Smooth muscle cell of the brain vasculature (primary cell): ENCODE measurements at regions not wholly inside any gene's neighbourhood (a gene's known extent, or its start where the extent isn't known, plus 50 kb on each side); places are given as distances from the start of the nearest gene placed in this dataset.
"Not testable (repeated sequence)": the region's sequence is repeated elsewhere in the genome, so short reads cannot be mapped to it uniquely, and the experiment has no call there.

Source experiments
- DNase-seq: peaks from one replicate; pipeline ENCODE4 v3.0.0-alpha.2; 2012; ENCODE audit warnings: low read depth, low spot score

- DNase-seq, result no peak
Measured at GRCh38 chr13:68813180-68813796, 1294.3 kb upstream of the ATXN8OS start.

- no peak for DNase-seq
Measured at GRCh38 chr13:68810660-68811059, 1297.0 kb upstream of the ATXN8OS start.

- no peak for DNase-seq
Measured at GRCh38 chr13:68808456-68808855, 1299.2 kb upstream of the ATXN8OS start.

- no peak for DNase-seq
Measured at GRCh38 chr13:68806125-68806524, 1301.5 kb upstream of the ATXN8OS start.

GRCh38 chr13:68784275-68784674, 1323.4 kb upstream of the ATXN8OS start:
- no peak for DNase-seq

- DNase-seq, result no peak
Measured at GRCh38 chr13:68759617-68760016, 1348.0 kb upstream of the ATXN8OS start.

GRCh38 chr13:68749796-68750195, 1357.8 kb upstream of the ATXN8OS start:
- no peak for DNase-seq

- DNase-seq, result no peak
Measured at GRCh38 chr13:68748038-68748437, 1359.6 kb upstream of the ATXN8OS start.

GRCh38 chr13:68745502-68745901, 1362.1 kb upstream of the ATXN8OS start:
- no peak for DNase-seq

GRCh38 chr13:68736961-68737360, 1370.7 kb upstream of the ATXN8OS start:
- no peak for DNase-seq

- DNase-seq, result no peak
Measured at GRCh38 chr13:68727798-68728197, 1379.8 kb upstream of the ATXN8OS start.

GRCh38 chr13:68727165-68727564, 1380.5 kb upstream of the ATXN8OS start:
- DNase-seq, result no peak

- DNase-seq, result no peak
Measured at GRCh38 chr13:68719815-68720214, 1387.8 kb upstream of the ATXN8OS start.

GRCh38 chr13:68715651-68716050, 1392.0 kb upstream of the ATXN8OS start:
- DNase-seq, result no peak

GRCh38 chr13:68714292-68714691, 1393.3 kb upstream of the ATXN8OS start:
- no peak for DNase-seq

GRCh38 chr13:68713394-68713793, 1394.2 kb upstream of the ATXN8OS start:
- no peak for DNase-seq

- no peak for DNase-seq
Measured at GRCh38 chr13:68708336-68708908, 1399.2 kb upstream of the ATXN8OS start.

- not testable (repeated sequence) for DNase-seq
Measured at GRCh38 chr13:68706044-68706443, 1401.6 kb upstream of the ATXN8OS start.

GRCh38 chr13:68697551-68697950, 1410.1 kb upstream of the ATXN8OS start:
- no peak for DNase-seq

- no peak for DNase-seq
Measured at GRCh38 chr13:68696907-68697306, 1410.7 kb upstream of the ATXN8OS start.

- no peak for DNase-seq
Measured at GRCh38 chr13:68692049-68692448, 1415.6 kb upstream of the ATXN8OS start.

- no peak for DNase-seq
Measured at GRCh38 chr13:68690567-68690966, 1417.1 kb upstream of the ATXN8OS start.

- DNase-seq, result no peak
Measured at GRCh38 chr13:68676513-68677115, 1431.0 kb upstream of the ATXN8OS start.
